ENCODE measurements at regions not wholly inside any gene's neighbourhood (a gene's known extent, or its start where the extent isn't known, plus 50 kb on each side); places are given as distances from the start of the nearest gene placed in this dataset.

- FAIRE-seq (no peak), DNase-seq (ENCODE audit: insufficient read length, low spot score) (no peak)
These were observed 163.4 kb upstream of the NCAM1 start for GRCh38 chr11:112797648-112798293.

GRCh38 chr11:112801025-112801816 is 160.0 kb upstream of the NCAM1 start:
- FAIRE-seq = no peak

More at GRCh38 chr11:112797648-112798293, 163.4 kb upstream of the NCAM1 start:
- TF ChIP-seq CTCF (IDR thresholded peaks at IDR 0.05; ENCODE audit: insufficient read depth, missing control alignments) = peak; percentile 71

GRCh38 chr11:112801817-112802088 is 159.5 kb upstream of the NCAM1 start:
- no peak for TF ChIP-seq CTCF (IDR thresholded peaks at IDR 0.05; ENCODE audit: insufficient read depth, missing control alignments)
- FAIRE-seq = no peak
- DNase-seq (ENCODE audit: insufficient read length, low spot score) = no peak

More at GRCh38 chr11:112801025-112801816, 160.0 kb upstream of the NCAM1 start:
- no peak for TF ChIP-seq CTCF (IDR thresholded peaks at IDR 0.05; ENCODE audit: insufficient read depth, missing control alignments)
- no peak for DNase-seq (ENCODE audit: insufficient read length, low spot score)

DNA sequence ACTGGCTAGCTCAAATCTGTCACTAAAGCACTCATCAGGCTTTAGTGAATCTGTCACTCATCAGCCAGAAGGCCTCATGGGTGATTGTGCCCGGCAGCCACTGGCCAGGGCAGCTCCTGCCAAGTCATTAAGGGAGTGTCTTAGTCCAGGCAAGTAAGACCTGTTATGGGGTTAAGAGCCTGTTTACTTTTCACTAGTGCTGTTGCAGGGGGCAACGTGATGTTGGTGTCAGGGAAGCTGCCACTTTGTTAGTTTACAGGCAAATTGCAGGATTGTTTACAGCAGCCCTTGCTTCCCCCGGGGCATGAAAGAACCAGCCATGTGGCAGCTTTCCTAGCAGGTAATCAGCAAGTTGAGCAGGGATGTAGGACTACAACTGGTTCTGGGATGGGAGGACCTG is 155.6 kb upstream of the NCAM1 start:
- no peak for FAIRE-seq
- no peak for DNase-seq (ENCODE audit: insufficient read length, low spot score)
- TF ChIP-seq CTCF (IDR thresholded peaks at IDR 0.05; ENCODE audit: insufficient read depth, missing control alignments) = no peak

DNA sequence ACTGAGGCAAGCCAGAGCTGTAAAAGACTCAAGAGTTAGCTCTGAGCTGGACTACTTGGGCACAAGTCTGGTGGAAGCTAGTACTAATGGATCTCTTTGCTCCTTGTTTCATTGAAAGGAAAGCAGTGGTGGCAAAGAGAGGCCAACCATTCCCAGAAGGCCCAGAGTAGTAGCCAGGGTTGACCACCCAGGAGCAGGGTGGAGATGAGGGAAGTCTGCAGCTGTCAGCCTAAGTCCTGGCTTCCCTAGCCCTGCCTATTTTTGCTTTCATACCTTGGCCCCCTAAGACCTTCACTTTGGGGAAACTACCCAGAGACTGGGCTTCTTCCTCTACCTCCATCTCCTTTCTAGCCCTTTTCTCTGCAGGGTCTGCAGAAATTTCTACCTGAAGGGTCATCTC is 155.0 kb upstream of the NCAM1 start:
- no peak for FAIRE-seq
- no peak for TF ChIP-seq CTCF (IDR thresholded peaks at IDR 0.05; ENCODE audit: insufficient read depth, missing control alignments)
- DNase-seq (ENCODE audit: insufficient read length, low spot score) = no peak

DNA sequence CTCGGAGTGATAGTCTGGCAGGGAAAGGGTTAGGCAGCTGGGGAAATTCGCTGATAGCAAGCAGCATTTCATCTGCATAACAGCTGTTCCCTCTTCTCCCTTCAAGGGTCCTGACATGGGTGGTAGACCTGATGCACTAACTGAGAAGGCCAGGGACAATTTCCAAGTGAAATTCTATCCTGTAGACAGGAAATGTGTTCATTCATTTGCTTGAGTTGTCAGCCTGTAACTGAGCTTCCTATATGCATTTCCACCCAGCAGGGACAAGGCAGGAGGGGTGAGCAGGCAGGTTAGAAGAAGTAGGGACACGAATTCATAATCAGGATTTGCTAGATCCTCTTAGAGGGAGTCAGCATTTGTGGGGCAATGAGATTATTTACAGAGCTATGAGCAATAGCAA is 154.3 kb upstream of the NCAM1 start:
- FAIRE-seq (peak; percentile 91), DNase-seq (ENCODE audit: insufficient read length, low spot score) (peak; percentile 38)
- no peak for TF ChIP-seq CTCF (IDR thresholded peaks at IDR 0.05; ENCODE audit: insufficient read depth, missing control alignments)

- TF ChIP-seq CTCF (IDR thresholded peaks at IDR 0.05; ENCODE audit: insufficient read depth, missing control alignments) = no peak
- no peak for DNase-seq (ENCODE audit: insufficient read length, low spot score)
- FAIRE-seq = no peak
These were observed 151.8 kb upstream of the NCAM1 start for GRCh38 chr11:112809429-112809828.

Measured in D721Med (cell line).